HG03571 (cell line): ENCODE measurements at regions not wholly inside any gene's neighbourhood (a gene's known extent, or its start where the extent isn't known, plus 50 kb on each side); places are given as distances from the start of the nearest gene placed in this dataset.
"Not testable (repeated sequence)": the region's sequence is repeated elsewhere in the genome, so short reads cannot be mapped to it uniquely, and the experiment has no call there.

ENCODE experiments used
- ATAC-seq: cut with Tn5 transposase; IDR thresholded peaks from one replicate; pipeline ENCODE4 v1.9.1; 2021; ENCODE audit not compliant: unreplicated experiment

- ATAC-seq = no peak
Measured at GRCh38 chr4:171022824-171023230, 790.4 kb upstream of the GALNTL6 start.

- no peak for ATAC-seq
Measured at GRCh38 chr4:171017593-171017992, 795.6 kb upstream of the GALNTL6 start.

- ATAC-seq = no peak
Measured at GRCh38 chr4:171016145-171016544, 797.1 kb upstream of the GALNTL6 start.

- ATAC-seq = no peak
Measured at GRCh38 chr4:171015441-171015840, 797.8 kb upstream of the GALNTL6 start.

- ATAC-seq = no peak
Measured at GRCh38 chr4:171007618-171008390, 805.4 kb upstream of the GALNTL6 start.

GRCh38 chr4:171002246-171002645, 811.0 kb upstream of the GALNTL6 start:
- no peak for ATAC-seq

- peak; percentile 85 for ATAC-seq
Measured at GRCh38 chr4:170990989-170991589, 822.1 kb upstream of the GALNTL6 start.

- no peak for ATAC-seq
Measured at GRCh38 chr4:170988446-170988845, 824.8 kb upstream of the GALNTL6 start.

GRCh38 chr4:170979736-170980135, 833.5 kb upstream of the GALNTL6 start:
- no peak for ATAC-seq

- no peak for ATAC-seq
Measured at GRCh38 chr4:170978990-170979389, 834.2 kb upstream of the GALNTL6 start.

- ATAC-seq = no peak
Measured at GRCh38 chr4:170949084-170949483, 859.3 kb upstream of the AADAT start.

GRCh38 chr4:170940043-170940724, 850.4 kb upstream of the AADAT start:
- ATAC-seq = no peak

- no peak for ATAC-seq
Measured at GRCh38 chr4:170938588-170938987, 848.8 kb upstream of the AADAT start.

GRCh38 chr4:170931321-170931720, 841.6 kb upstream of the AADAT start:
- ATAC-seq = no peak

GRCh38 chr4:170888660-170889059, 798.9 kb upstream of the AADAT start:
- ATAC-seq = no peak

GRCh38 chr4:170887396-170887795, 797.6 kb upstream of the AADAT start:
- no peak for ATAC-seq

GRCh38 chr4:170884969-170885570, 795.3 kb upstream of the AADAT start:
- ATAC-seq = no peak

GRCh38 chr4:170881646-170882045, 791.9 kb upstream of the AADAT start:
- not testable (repeated sequence) for ATAC-seq

- ATAC-seq = no peak
Measured at GRCh38 chr4:170875868-170876267, 786.1 kb upstream of the AADAT start.

- no peak for ATAC-seq
Measured at GRCh38 chr4:170872794-170873193, 783.0 kb upstream of the AADAT start.

GRCh38 chr4:170868170-170868569, 778.4 kb upstream of the AADAT start:
- ATAC-seq = no peak

- ATAC-seq = no peak
Measured at GRCh38 chr4:170854097-170854496, 764.3 kb upstream of the AADAT start.
